Effector memory CD4-positive, alpha-beta T cell (primary cell): ENCODE measurements at regions not wholly inside any gene's neighbourhood (a gene's known extent, or its start where the extent isn't known, plus 50 kb on each side); places are given as distances from the start of the nearest gene placed in this dataset.

Experiments used
- DNase-seq, 3 donors: peaks; one replicate each; pipeline ENCODE4 v3.0.0-alpha.2; 2020
- H3K27ac ChIP-seq: 2 replicates; pipeline ENCODE4 v1.7.0; 2013; ENCODE audit warnings: mild to moderate bottlenecking, low read length, moderate library complexity; ENCODE audit not compliant: insufficient read depth, poor library complexity, severe bottlenecking
- H3K27me3 ChIP-seq: replicated peaks from 2 replicates; pipeline ENCODE4 v1.7.0; 2013; ENCODE audit warnings: mild to moderate bottlenecking, low read length; ENCODE audit not compliant: insufficient read depth, control insufficient read depth, poor library complexity, severe bottlenecking
- H3K36me3 ChIP-seq: 2 replicates; pipeline ENCODE4 v1.7.0; 2013; ENCODE audit warnings: mild to moderate bottlenecking, low read length, moderate library complexity; ENCODE audit not compliant: control insufficient read depth, insufficient read depth
- H3K4me1 ChIP-seq: 2 replicates; pipeline ENCODE4 v1.7.0; 2013; ENCODE audit warnings: low read length, mild to moderate bottlenecking; ENCODE audit not compliant: control insufficient read depth, insufficient read depth, poor library complexity, severe bottlenecking
- H3K4me3 ChIP-seq: 2 replicates; pipeline ENCODE4 v1.7.0; 2013; ENCODE audit warnings: low read length, low read depth, mild to moderate bottlenecking; ENCODE audit not compliant: insufficient read depth, poor library complexity, severe bottlenecking
- H3K9me3 ChIP-seq: 2 replicates; pipeline ENCODE4 v1.7.0; 2013; ENCODE audit warnings: mild to moderate bottlenecking, low read length, moderate library complexity; ENCODE audit not compliant: control insufficient read depth

DNA sequence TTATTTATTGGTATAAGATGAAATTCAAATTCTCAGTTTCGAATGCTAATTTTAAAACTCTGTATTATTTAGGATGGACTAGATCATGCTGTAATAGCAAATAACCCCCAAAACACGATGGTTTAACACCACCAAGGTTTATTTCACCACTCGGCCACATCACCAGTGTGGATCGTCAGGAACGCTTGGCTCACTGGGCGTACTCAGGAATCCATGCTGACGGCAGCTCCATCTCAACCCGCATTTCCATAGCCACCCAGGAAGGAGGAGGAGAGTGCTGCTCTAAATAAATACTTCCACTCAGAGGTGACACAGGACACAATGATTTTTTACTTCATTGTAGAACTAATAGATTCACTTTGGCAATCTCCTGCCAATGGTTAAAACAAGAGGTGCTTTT lies 347.4 kb downstream of the SH3GL2 start:
- Histone ChIP-seq H3K4me3 (no peak overlapping the region), H3K9me3 (no peaks in the 10 kb centered on the region), H3K36me3 (no peaks in the 10 kb centered on the region), H3K27me3 (no peaks in the 10 kb centered on the region), H3K4me1 (no peaks in the 10 kb centered on the region), H3K27ac (no peak overlapping the region)
- DNase-seq = no peak

DNA sequence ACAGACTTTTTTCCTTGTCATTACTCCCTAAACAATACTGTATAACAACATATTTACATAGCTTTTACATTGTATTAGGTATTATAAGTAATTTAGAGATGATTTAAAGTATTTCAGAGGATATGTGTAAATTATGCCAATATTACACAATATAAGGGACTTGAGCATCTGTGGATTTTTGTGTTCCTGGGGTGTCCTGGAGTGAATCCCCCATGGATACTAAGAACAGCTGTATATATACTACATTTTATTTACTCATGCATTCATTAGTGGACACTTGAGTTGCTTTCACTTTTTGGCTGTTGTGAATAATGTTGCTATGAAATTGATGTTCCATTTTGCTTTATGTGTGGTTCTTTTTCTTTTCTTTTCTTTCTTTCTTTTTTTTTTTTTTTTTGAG lies 348.8 kb downstream of the SH3GL2 start:
- H3K4me1 ChIP-seq = no peaks in the 10 kb centered on the region
- H3K27ac ChIP-seq = no peak overlapping the region
- H3K27me3 ChIP-seq = no peaks in the 10 kb centered on the region
- no peak overlapping the region for H3K4me3 ChIP-seq
- DNase-seq = no peak
- H3K9me3 ChIP-seq = no peaks in the 10 kb centered on the region
- H3K36me3 ChIP-seq = no peaks in the 10 kb centered on the region

DNA sequence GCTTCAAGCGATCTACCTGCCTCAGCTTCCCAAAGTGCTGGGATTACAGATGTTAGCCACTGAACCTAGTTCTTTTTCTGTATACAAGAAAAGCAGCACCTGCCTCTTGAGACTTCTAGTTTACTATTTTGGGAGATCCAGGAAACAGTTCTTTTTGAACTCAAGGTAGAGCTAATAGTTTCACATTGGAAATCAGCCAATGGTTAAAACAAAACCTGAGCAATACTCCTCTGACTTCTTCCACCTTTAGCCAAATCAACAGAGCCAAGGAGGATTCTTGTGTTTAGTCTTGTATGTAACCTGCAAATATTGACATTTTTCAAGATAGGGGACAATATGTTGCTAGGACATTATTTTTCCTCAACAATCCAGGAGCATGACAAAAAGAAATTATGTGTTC lies 349.4 kb downstream of the SH3GL2 start:
- Histone ChIP-seq H3K27me3 (no peaks in the 10 kb centered on the region), H3K4me3 (no peak overlapping the region), H3K9me3 (no peaks in the 10 kb centered on the region), H3K27ac (no peak overlapping the region), H3K36me3 (no peaks in the 10 kb centered on the region), H3K4me1 (no peaks in the 10 kb centered on the region)
- DNase-seq = no peak

DNA sequence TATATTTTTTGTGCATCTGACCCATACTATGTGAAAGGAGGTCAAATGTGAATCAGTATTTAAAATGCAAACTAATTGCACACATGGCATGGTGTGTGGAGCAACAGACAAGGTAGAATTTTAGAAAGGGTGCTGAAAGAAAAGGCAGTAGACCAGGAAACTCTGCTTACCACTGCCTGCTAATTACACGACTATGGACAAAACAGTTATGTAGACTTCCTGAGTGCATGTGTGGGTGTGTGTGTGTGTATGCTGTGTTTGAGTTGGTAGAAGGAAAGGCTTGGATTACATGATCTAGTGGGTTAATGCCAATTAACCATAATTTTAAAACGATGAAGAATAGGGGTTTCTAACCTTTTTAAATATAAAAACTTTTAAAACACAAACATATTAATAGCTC lies 349.9 kb downstream of the SH3GL2 start:
- DNase-seq = no peak
- Histone ChIP-seq H3K36me3 (no peaks in the 10 kb centered on the region), H3K9me3 (no peaks in the 10 kb centered on the region), H3K27ac (no peak overlapping the region), H3K4me3 (no peak overlapping the region), H3K27me3 (no peaks in the 10 kb centered on the region), H3K4me1 (no peaks in the 10 kb centered on the region)

- H3K27ac ChIP-seq = no peak overlapping the region
- no peaks in the 10 kb centered on the region for H3K36me3 ChIP-seq
- H3K4me3 ChIP-seq = no peak overlapping the region
- no peak for DNase-seq
- no peaks in the 10 kb centered on the region for H3K4me1 ChIP-seq
- no peaks in the 10 kb centered on the region for H3K27me3 ChIP-seq
- no peaks in the 10 kb centered on the region for H3K9me3 ChIP-seq
These were observed 350.6 kb downstream of the SH3GL2 start for GRCh38 chr9:17929506-17929905.

- Histone ChIP-seq H3K36me3 (no peaks in the 10 kb centered on the region), H3K9me3 (no peaks in the 10 kb centered on the region), H3K4me1 (no peaks in the 10 kb centered on the region), H3K27me3 (no peaks in the 10 kb centered on the region), H3K27ac (no peak overlapping the region), H3K4me3 (no peak overlapping the region)
- no peak for DNase-seq
These were observed 351.2 kb downstream of the SH3GL2 start for GRCh38 chr9:17930071-17930470.

DNA sequence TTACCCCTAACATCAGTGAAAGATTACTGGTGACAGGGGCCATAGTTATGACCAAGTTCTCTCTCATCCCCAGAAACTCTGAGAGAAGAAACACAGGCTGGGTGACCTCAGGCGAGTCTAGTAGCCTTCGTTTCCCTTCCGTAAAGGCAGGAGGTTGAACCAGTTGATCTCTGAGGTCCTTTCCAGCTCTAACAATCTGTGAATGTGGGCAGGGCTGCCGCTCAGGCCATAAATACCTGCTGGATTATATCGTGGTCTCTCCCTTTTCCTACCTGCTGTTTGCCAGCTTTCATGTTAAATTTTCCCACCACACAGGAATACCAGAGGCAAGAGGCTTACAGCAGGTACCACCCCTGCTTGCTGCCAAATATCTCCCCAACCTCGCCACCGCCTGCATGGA lies 357.5 kb downstream of the SH3GL2 start:
- no peak for DNase-seq
- Histone ChIP-seq H3K4me3 (no peak overlapping the region), H3K27ac (no peak overlapping the region), H3K9me3 (no peaks in the 10 kb centered on the region), H3K4me1 (no peaks in the 10 kb centered on the region), H3K27me3 (no peaks in the 10 kb centered on the region), H3K36me3 (no peaks in the 10 kb centered on the region)

- no peaks in the 10 kb centered on the region for H3K4me1 ChIP-seq
- no peak for DNase-seq
- H3K4me3 ChIP-seq = no peak overlapping the region
- no peaks in the 10 kb centered on the region for H3K27me3 ChIP-seq
- no peaks in the 10 kb centered on the region for H3K9me3 ChIP-seq
- no peaks in the 10 kb centered on the region for H3K36me3 ChIP-seq
- H3K27ac ChIP-seq = no peak overlapping the region
These were observed 359.3 kb downstream of the SH3GL2 start for GRCh38 chr9:17938035-17938655.

DNA sequence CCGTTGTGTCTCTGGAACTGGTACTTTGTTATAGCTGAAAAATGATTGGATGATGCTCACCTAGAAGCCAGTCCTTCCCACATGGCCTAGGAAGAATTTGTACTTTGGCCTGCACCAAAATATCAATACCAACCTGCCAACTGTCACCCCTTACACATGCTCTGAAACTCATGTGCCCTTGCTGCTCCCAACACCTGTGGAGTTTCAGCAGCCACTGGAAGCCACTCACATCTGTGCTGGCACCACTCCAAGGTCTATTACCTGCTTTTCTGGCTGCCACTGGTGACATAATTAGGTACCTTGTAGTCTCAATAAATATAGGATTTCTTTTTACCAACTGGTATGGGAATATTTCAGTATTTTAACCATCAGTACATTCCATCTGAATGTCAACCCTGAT lies 363.6 kb downstream of the SH3GL2 start:
- H3K9me3 ChIP-seq = no peaks in the 10 kb centered on the region
- H3K4me1 ChIP-seq = no peaks in the 10 kb centered on the region
- H3K4me3 ChIP-seq = no peak overlapping the region
- H3K27ac ChIP-seq = no peak overlapping the region
- no peak for DNase-seq
- no peaks in the 10 kb centered on the region for H3K36me3 ChIP-seq
- no peaks in the 10 kb centered on the region for H3K27me3 ChIP-seq

- Histone ChIP-seq H3K9me3 (no peaks in the 10 kb centered on the region), H3K4me1 (no peaks in the 10 kb centered on the region), H3K4me3 (no peak overlapping the region), H3K27ac (no peak overlapping the region), H3K27me3 (no peaks in the 10 kb centered on the region), H3K36me3 (no peaks in the 10 kb centered on the region)
- DNase-seq = no peak
These were observed 376.5 kb downstream of the SH3GL2 start for GRCh38 chr9:17955409-17955808.
